ENCODE measurements at regions not wholly inside any gene's neighbourhood (a gene's known extent, or its start where the extent isn't known, plus 50 kb on each side); places are given as distances from the start of the nearest gene placed in this dataset.
"Not testable (repeated sequence)": the region's sequence is repeated elsewhere in the genome, so short reads cannot be mapped to it uniquely, and the experiment has no call there.

GRCh38 chr20:53856300-53857295 is 213.8 kb downstream of the BCAS1 start:
- no peaks in the 10 kb centered on the region for H3K36me3 ChIP-seq (ENCODE audit: insufficient read depth, low read length)
- peaks cover 9% of the 10 kb centered on the region for H3K4me1 ChIP-seq (ENCODE audit: insufficient read depth, low read length)
- peaks cover 7% of the 10 kb centered on the region; the same call in 1 of the 2 replicates for H3K9me3 ChIP-seq (ENCODE audit: control insufficient read depth, insufficient read depth, low read length)
- no peak overlapping the region for H3K9ac ChIP-seq (ENCODE audit: low read depth, low read length)

- Histone ChIP-seq H3K9me3 (ENCODE audit: control insufficient read depth, insufficient read depth, low read length) (peaks cover 7% of the 10 kb centered on the region; the same call in 1 of the 2 replicates), H3K4me1 (ENCODE audit: insufficient read depth, low read length) (peaks cover 8% of the 10 kb centered on the region), H3K9ac (ENCODE audit: low read depth, low read length) (no peak overlapping the region), H3K36me3 (ENCODE audit: insufficient read depth, low read length) (no peaks in the 10 kb centered on the region)
Observed at GRCh38 chr20:53855733-53856132, 214.7 kb downstream of the BCAS1 start.

- H3K4me1 ChIP-seq (ENCODE audit: insufficient read depth, low read length); H3K9ac ChIP-seq (ENCODE audit: low read depth, low read length); H3K36me3 ChIP-seq (ENCODE audit: insufficient read depth, low read length); H3K9me3 ChIP-seq (ENCODE audit: control insufficient read depth, insufficient read depth, low read length): not testable (repeated sequence)
Observed at GRCh38 chr20:53854609-53854926, 215.8 kb downstream of the BCAS1 start.

DNA sequence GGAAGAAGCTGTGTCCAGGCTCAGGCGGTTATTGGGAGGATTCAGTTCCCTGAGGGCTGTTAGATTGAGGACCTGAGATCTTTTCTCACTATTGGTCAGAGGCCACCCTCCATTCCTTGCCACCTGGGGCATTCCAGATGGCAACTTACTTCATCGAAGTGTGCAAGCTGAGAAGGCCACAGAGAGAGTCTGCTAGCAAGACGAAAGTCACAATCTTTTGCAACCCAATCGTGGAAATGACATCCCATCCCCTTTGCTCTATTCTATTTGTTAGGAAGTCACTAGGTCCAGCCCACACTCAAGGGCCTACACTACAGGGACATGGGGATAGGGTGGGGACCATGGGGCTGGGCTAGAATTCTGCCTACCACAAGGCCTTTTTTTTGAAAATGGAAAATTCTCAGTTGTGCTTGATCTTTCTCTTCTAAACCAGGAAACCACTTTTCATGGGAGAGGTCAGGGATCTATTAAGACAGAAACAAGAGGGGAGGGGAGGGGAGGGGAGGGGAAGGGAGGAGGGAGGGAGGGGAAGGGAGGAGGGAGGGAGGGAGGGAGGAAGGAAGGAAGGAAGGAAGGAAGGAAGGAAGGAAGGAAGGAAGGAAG is 217.2 kb downstream of the BCAS1 start:
- peaks cover 8% of the 10 kb centered on the region for H3K4me1 ChIP-seq (ENCODE audit: insufficient read depth, low read length)
- H3K9ac ChIP-seq (ENCODE audit: low read depth, low read length): no peak overlapping the region
- H3K36me3 ChIP-seq (ENCODE audit: insufficient read depth, low read length): no peaks in the 10 kb centered on the region
- H3K9me3 ChIP-seq (ENCODE audit: control insufficient read depth, insufficient read depth, low read length): peaks cover 7% of the 10 kb centered on the region; the same call in 1 of the 2 replicates

- H3K9me3 ChIP-seq (ENCODE audit: control insufficient read depth, insufficient read depth, low read length): peaks cover 7% of the 10 kb centered on the region; the same call in 1 of the 2 replicates
- peaks cover 5% of the 10 kb centered on the region for H3K4me1 ChIP-seq (ENCODE audit: insufficient read depth, low read length)
- H3K36me3 ChIP-seq (ENCODE audit: insufficient read depth, low read length): no peaks in the 10 kb centered on the region
- no peak overlapping the region for H3K9ac ChIP-seq (ENCODE audit: low read depth, low read length)
Observed at GRCh38 chr20:53852691-53853090, 217.7 kb downstream of the BCAS1 start.

- H3K36me3 ChIP-seq (ENCODE audit: insufficient read depth, low read length): no peaks in the 10 kb centered on the region
- H3K4me1 ChIP-seq (ENCODE audit: insufficient read depth, low read length): no peaks in the 10 kb centered on the region
- no peak overlapping the region for H3K9ac ChIP-seq (ENCODE audit: low read depth, low read length)
- H3K9me3 ChIP-seq (ENCODE audit: control insufficient read depth, insufficient read depth, low read length): peaks cover 7% of the 10 kb centered on the region; the same call in 1 of the 2 replicates
Observed at GRCh38 chr20:53852014-53852413, 218.4 kb downstream of the BCAS1 start.

- no peak overlapping the region for H3K9ac ChIP-seq (ENCODE audit: low read depth, low read length)
Observed at GRCh38 chr20:53850319-53850718, 220.1 kb downstream of the BCAS1 start.

GRCh38 chr20:53849471-53850059 is 220.8 kb downstream of the BCAS1 start:
- Histone ChIP-seq H3K9me3 (ENCODE audit: control insufficient read depth, insufficient read depth, low read length) (peaks cover 7% of the 10 kb centered on the region; the same call in 1 of the 2 replicates), H3K9ac (ENCODE audit: low read depth, low read length) (no peak overlapping the region), H3K36me3 (ENCODE audit: insufficient read depth, low read length) (no peaks in the 10 kb centered on the region), H3K4me1 (ENCODE audit: insufficient read depth, low read length) (no peaks in the 10 kb centered on the region)

More at GRCh38 chr20:53850319-53850718, 220.1 kb downstream of the BCAS1 start:
- H3K4me1 ChIP-seq (ENCODE audit: insufficient read depth, low read length): no peaks in the 10 kb centered on the region
- H3K36me3 ChIP-seq (ENCODE audit: insufficient read depth, low read length): no peaks in the 10 kb centered on the region
- peaks cover 7% of the 10 kb centered on the region; the same call in 1 of the 2 replicates for H3K9me3 ChIP-seq (ENCODE audit: control insufficient read depth, insufficient read depth, low read length)

DNA sequence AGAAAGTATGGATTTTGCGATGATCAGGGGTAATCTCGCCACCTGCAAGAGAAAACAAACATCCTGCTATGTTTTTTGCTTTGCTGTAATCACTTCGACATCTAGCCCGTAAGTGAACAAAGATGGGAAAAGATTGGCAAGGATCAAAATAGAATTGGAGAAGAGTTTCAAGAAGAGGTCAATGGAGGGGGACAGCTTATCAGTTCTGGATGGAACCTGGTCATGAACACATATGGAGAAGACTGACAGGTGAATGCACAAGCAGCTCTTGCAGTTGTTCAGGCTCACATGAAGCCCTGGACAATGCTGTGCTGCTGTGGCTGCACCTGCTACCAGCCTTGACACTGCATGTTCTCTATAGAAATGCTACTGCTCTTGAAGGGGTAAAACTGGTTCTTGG is 222.1 kb downstream of the BCAS1 start:
- Histone ChIP-seq H3K9ac (ENCODE audit: low read depth, low read length) (no peak overlapping the region), H3K9me3 (ENCODE audit: control insufficient read depth, insufficient read depth, low read length) (peaks cover 7% of the 10 kb centered on the region; the same call in 1 of the 2 replicates), H3K36me3 (ENCODE audit: insufficient read depth, low read length) (no peaks in the 10 kb centered on the region), H3K4me1 (ENCODE audit: insufficient read depth, low read length) (no peaks in the 10 kb centered on the region)

GRCh38 chr20:53847837-53848170 is 222.6 kb downstream of the BCAS1 start:
- Histone ChIP-seq H3K9ac (ENCODE audit: low read depth, low read length) (no peak overlapping the region), H3K36me3 (ENCODE audit: insufficient read depth, low read length) (no peaks in the 10 kb centered on the region), H3K9me3 (ENCODE audit: control insufficient read depth, insufficient read depth, low read length) (peaks cover 2% of the 10 kb centered on the region; the same call in 1 of the 2 replicates), H3K4me1 (ENCODE audit: insufficient read depth, low read length) (no peaks in the 10 kb centered on the region)

DNA sequence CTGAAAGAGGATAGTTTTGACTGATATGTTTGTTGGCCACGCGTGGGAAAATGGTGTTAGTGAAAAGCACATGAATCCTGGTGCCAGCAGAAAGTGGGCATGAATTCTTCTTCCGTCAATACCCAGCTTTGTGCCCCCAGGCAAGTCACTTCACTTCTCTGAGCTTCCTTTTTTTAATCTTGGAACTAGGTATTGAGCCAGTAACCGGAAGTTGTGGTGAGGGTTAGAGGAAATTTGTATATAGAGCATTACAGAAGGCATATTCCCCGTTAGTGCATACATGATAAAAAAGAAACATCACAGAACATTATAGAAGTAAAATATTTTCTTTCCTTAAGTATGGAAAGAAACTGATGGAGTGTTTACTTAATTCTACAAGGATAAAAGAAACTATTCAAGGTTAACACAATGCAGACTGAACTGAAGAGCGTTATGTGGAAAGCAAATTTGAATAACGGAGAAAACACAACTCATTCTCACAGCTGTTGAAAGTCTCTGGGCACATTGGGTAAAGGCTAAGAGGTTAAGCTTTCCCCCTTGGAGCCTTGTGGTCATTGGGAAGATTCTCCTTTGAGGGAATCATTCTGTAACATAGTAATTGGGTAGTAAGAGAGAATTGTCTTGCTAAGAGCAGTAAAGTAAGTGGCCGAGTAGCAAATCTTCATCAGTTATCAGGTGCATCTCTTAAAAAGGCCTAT is 223.1 kb downstream of the BCAS1 start:
- no peaks in the 10 kb centered on the region for H3K4me1 ChIP-seq (ENCODE audit: insufficient read depth, low read length)
- H3K9ac ChIP-seq (ENCODE audit: low read depth, low read length): no peak overlapping the region
- no peaks in the 10 kb centered on the region for H3K36me3 ChIP-seq (ENCODE audit: insufficient read depth, low read length)
- H3K9me3 ChIP-seq (ENCODE audit: control insufficient read depth, insufficient read depth, low read length): no peaks in the 10 kb centered on the region

GRCh38 chr20:53846640-53847039 is 223.8 kb downstream of the BCAS1 start:
- H3K4me1 ChIP-seq (ENCODE audit: insufficient read depth, low read length): no peaks in the 10 kb centered on the region
- H3K9ac ChIP-seq (ENCODE audit: low read depth, low read length): no peak overlapping the region
- no peaks in the 10 kb centered on the region for H3K36me3 ChIP-seq (ENCODE audit: insufficient read depth, low read length)
- no peaks in the 10 kb centered on the region for H3K9me3 ChIP-seq (ENCODE audit: control insufficient read depth, insufficient read depth, low read length)

DNA sequence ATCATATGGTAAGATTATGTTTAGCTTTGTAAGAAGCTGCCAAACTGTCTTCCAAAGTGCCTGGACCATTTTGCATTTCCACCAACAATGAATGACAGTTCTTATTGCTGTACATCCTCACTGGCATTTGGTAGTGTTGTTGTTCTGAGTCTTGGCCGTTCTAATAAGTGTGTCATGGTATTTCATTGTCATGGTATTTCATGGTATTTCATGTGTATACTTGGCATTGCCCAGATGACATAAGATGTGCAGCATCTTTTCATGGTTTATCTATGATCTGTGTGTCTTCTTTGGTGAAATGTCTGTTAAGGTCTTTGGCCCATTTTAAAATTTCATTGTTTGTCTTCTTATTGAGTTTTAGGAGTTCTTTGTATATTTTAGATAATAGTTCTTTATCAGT is 224.4 kb downstream of the BCAS1 start:
- Histone ChIP-seq H3K36me3 (ENCODE audit: insufficient read depth, low read length) (no peaks in the 10 kb centered on the region), H3K4me1 (ENCODE audit: insufficient read depth, low read length) (no peaks in the 10 kb centered on the region), H3K9me3 (ENCODE audit: control insufficient read depth, insufficient read depth, low read length) (no peaks in the 10 kb centered on the region), H3K9ac (ENCODE audit: low read depth, low read length) (no peak overlapping the region)

DNA sequence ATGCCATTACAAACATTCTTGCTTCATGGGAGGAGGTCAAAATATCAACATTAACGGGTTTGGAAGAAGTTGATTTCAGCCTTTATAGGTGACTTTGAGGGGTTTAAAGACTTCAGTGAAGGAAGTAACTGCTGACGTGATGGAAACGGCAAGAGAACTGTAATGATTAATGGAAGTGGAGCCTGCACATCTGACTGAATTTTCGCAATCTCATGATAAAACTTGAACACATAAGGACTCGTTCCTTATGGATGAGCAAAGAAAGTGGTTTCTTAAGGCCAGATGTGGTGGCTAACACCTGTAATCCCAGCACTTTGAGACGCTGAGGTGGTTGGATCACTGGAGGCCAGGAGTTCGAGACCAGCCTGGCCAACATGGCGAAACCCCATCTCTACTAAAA is 226.1 kb downstream of the BCAS1 start:
- Histone ChIP-seq H3K9ac (ENCODE audit: low read depth, low read length) (no peak overlapping the region), H3K36me3 (ENCODE audit: insufficient read depth, low read length) (no peaks in the 10 kb centered on the region), H3K9me3 (ENCODE audit: control insufficient read depth, insufficient read depth, low read length) (no peaks in the 10 kb centered on the region), H3K4me1 (ENCODE audit: insufficient read depth, low read length) (peaks cover 5% of the 10 kb centered on the region; the same call in 1 of the 2 replicates)
